HCT116 (cell line): ENCODE measurements at regions not wholly inside any gene's neighbourhood (a gene's known extent, or its start where the extent isn't known, plus 50 kb on each side); places are given as distances from the start of the nearest gene placed in this dataset.

Experiments
- ATAC-seq: fragments of 200-7000 bp; cut with Tn5 transposase; 2 replicates; pipeline ENCODE4 v1.9.1; 2020; ENCODE audit warnings: mild to moderate bottlenecking, moderate library complexity
- BruUV-seq: library from RNA; stranded (reverse); fragments of 400-500 nt; replicated peaks from 2 replicates; lab custom pipeline; 2021; lab: Mats Ljungman, UMichigan
- CTCF ChIA-PET: fragments of 300-600 bp; sonication (Branson Sonifier 250); formaldehyde crosslinking; loops from one replicate; lab custom pipeline; 2021; ENCODE audit warnings: antibody characterized with exemption; lab: Charles Lee
- POLR2A ChIA-PET: fragments of 300-600, 350-600 bp; sonication (Branson Sonifier 250); formaldehyde crosslinking; loops from one replicate; lab custom pipeline; 2021; ENCODE audit warnings: antibody characterized with exemption; lab: Charles Lee
- RAD21 ChIA-PET, 2 experiments: fragments of 300-600 bp; sonication (Branson Sonifier 250); formaldehyde crosslinking; loops; one replicate each; lab custom pipeline; 2023; ENCODE audit warnings: low total read pairs in 2 of 2; ENCODE audit not compliant: uncharacterized antibody in 2 of 2, unreplicated experiment in 2 of 2, low non-redundant PET in 1 of 2; lab: Charles Lee
- DNase-seq: peaks from one replicate; pipeline ENCODE4 v3.0.0-alpha.2; 2010; ENCODE audit warnings: low read depth, low spot score
- H2AFZ ChIP-seq: fragments of 200-600 bp; shearing (Covaris generic), sonication (generic); 2 replicates; pipeline ENCODE4 v1.6.1; 2017; ENCODE audit warnings: low read depth, mixed run types, mixed read lengths, antibody characterized with exemption, low read length; ENCODE audit not compliant: poor library complexity, severe bottlenecking
- H3K27ac ChIP-seq: 2 replicates; pipeline ENCODE4 v1.5.1; 2012; ENCODE audit warnings: low read depth, low read length
- H3K27me3 ChIP-seq: fragments of 200-600 bp; sonication (generic); 2 replicates; pipeline ENCODE4 v1.6.1; 2016; ENCODE audit warnings: mixed run types, low read length, mixed read lengths; ENCODE audit not compliant: insufficient read depth
- H3K36me3 ChIP-seq, 2 experiments: fragments of 200-500 bp in 1 of 2; fragments of 200-600 bp in 1 of 2; sonication (Bioruptor generic) in 1 of 2; sonication (generic) in 1 of 2; 2 replicates each; pipeline versions ENCODE4 v1.5.1 to v1.6.1; 2014 to 2016; ENCODE audit warnings: low read length in 2 of 2, inconsistent platforms in 1 of 2, mixed read lengths in 1 of 2, mixed run types in 1 of 2; ENCODE audit not compliant: insufficient read depth in 2 of 2, control insufficient read depth in 1 of 2
- H3K4me1 ChIP-seq, 2 experiments: fragments of 200-600 bp in 1 of 2; sonication (generic) in 1 of 2; 2 replicates each; pipeline versions ENCODE4 v1.5.1 to v1.6.1; 2012 to 2017; ENCODE audit warnings: low read length in 2 of 2, inconsistent platforms in 1 of 2, mild to moderate bottlenecking in 1 of 2, mixed read lengths in 1 of 2, mixed run types in 1 of 2, moderate library complexity in 1 of 2; ENCODE audit not compliant: insufficient read depth in 2 of 2, control insufficient read depth in 1 of 2
- H3K4me2 ChIP-seq: fragments of 200-600 bp; sonication (generic); 2 replicates; pipeline ENCODE4 v1.6.1; 2017; ENCODE audit warnings: mixed run types, low read length, mixed read lengths
- H3K4me3 ChIP-seq, 2 experiments: fragments of 200-600 bp in 1 of 2; sonication (generic) in 1 of 2; replicated peaks in 1 of 2; 2 replicates each; pipeline ENCODE4 v1.5.1; 2011 to 2016; ENCODE audit warnings: low read length in 2 of 2, control low read depth in 1 of 2, low read depth in 1 of 2, mild to moderate bottlenecking in 1 of 2, mixed read lengths in 1 of 2, mixed run types in 1 of 2
- H3K79me2 ChIP-seq: fragments of 200-600 bp; sonication (generic); 2 replicates; pipeline ENCODE4 v1.6.1; 2017; ENCODE audit warnings: mild to moderate bottlenecking, mixed run types, low read length, moderate library complexity, mixed read lengths; ENCODE audit not compliant: insufficient read depth
- H3K9ac ChIP-seq: fragments of 200-600 bp; sonication (generic); 2 replicates; pipeline ENCODE4 v1.6.1; 2016; ENCODE audit warnings: low read length, mixed read lengths
- H3K9me2 ChIP-seq: fragments of 200-600 bp; sonication (generic), shearing (Covaris generic); 2 replicates; pipeline ENCODE4 v1.6.1; 2017; ENCODE audit warnings: mixed run types, mild to moderate bottlenecking, moderate library complexity; ENCODE audit not compliant: insufficient read depth
- H3K9me3 ChIP-seq, 2 experiments: fragments of 200-500 bp in 1 of 2; fragments of 200-600 bp in 1 of 2; sonication (Bioruptor generic) in 1 of 2; sonication (generic) in 1 of 2; 2 replicates each; pipeline ENCODE4 v1.6.1; 2014 to 2017; ENCODE audit warnings: low read length in 2 of 2, mixed read lengths in 2 of 2, inconsistent platforms in 1 of 2, low read depth in 1 of 2, mild to moderate bottlenecking in 1 of 2, mixed run types in 1 of 2, moderate library complexity in 1 of 2; ENCODE audit not compliant: control insufficient read depth in 1 of 2, insufficient read depth in 1 of 2
- H4K20me1 ChIP-seq: fragments of 200-600 bp; sonication (generic), shearing (Covaris generic); 2 replicates; pipeline ENCODE4 v1.6.1; 2017; ENCODE audit warnings: mixed run types, mild to moderate bottlenecking, moderate library complexity; ENCODE audit not compliant: insufficient read depth
- CBX3 ChIP-seq: IDR thresholded peaks from 2 replicates; pipeline ENCODE4 v1.6.1; 2012; ENCODE audit warnings: low read depth
- ELF1 ChIP-seq: IDR thresholded peaks from 2 replicates; pipeline ENCODE4 v1.6.1; 2012; ENCODE audit warnings: low read depth, borderline replicate concordance
- EZH2 ChIP-seq: fragments of 200-600 bp; sonication (generic); IDR thresholded peaks from 2 replicates; pipeline ENCODE4 v1.6.1; 2017; ENCODE audit warnings: antibody characterized with exemption, mixed run types
- EZH2phosphoT487 ChIP-seq: fragments of 200-600 bp; IDR thresholded peaks from 2 replicates; pipeline ENCODE4 v1.6.1; 2018; ENCODE audit warnings: antibody characterized with exemption, borderline replicate concordance
- JUND ChIP-seq: IDR thresholded peaks from 2 replicates; pipeline ENCODE4 v1.6.1; 2012
- SP1 ChIP-seq: IDR thresholded peaks from 2 replicates; pipeline ENCODE4 v1.6.1; 2012; ENCODE audit warnings: low read depth
- intact Hi-C: fragments of 100-400 bp; cut with micrococcal nuclease; formaldehyde crosslinking; loops from 2 replicates; pipeline ENCODE4 v1.10.0; 2022
- TF ChIP-seq, protein P1 (sequence below): IDR thresholded peaks from 2 replicates; pipeline ENCODE4 v1.6.1; 2011; ENCODE audit warnings: mild to moderate bottlenecking, low read length, moderate library complexity; ENCODE audit not compliant: insufficient replicate concordance; ENCODE audit errors: extremely low read depth
- TF ChIP-seq, protein P2 (sequence below), 3 experiments: fragments of 200-600 bp in 1 of 3; sonication (generic) in 1 of 3; IDR thresholded peaks in 2 of 3; conservative IDR thresholded peaks in 1 of 3; 2 replicates each; pipeline ENCODE4 v1.5.1; 2012 to 2017; ENCODE audit warnings: low read depth in 2 of 3, low read length in 2 of 3, antibody characterized with exemption in 1 of 3, borderline replicate concordance in 1 of 3, control low read depth in 1 of 3, mild to moderate bottlenecking in 1 of 3, mixed read lengths in 1 of 3, mixed run types in 1 of 3, moderate library complexity in 1 of 3; ENCODE audit not compliant: insufficient read depth in 1 of 3

DNA sequence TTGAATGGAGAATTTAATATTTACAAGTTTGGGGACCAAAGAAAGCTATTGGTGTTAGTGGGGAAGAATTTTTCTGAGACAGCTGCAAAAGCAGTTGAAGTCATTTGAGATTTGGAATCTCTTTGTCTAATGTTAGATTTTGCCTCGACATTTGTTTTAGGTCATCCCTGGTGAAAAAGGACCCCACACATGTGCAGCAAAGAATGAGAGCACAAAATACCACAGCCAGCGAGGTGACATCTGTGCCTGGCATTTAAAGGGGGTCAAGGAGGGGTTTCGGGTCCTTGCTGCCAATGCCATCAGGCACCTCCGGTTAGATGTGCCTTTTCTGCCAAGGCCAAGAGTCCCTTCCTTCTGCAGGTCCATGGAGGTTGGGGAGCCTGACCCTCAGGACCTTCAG lies 173.3 kb downstream of the TRIB2 start:
- POLR2A ChIA-PET: no interaction called here
- H3K79me2 ChIP-seq: no peaks in the 10 kb centered on the region
- no peak overlapping the region for H3K27ac ChIP-seq
- H3K36me3 ChIP-seq: no peaks in the 10 kb centered on the region
- no peak for ATAC-seq
- H3K9ac ChIP-seq: no peak overlapping the region
- H3K4me1 ChIP-seq: peaks cover 0 to 6% of the 10 kb centered on the region in 2 experiments; a peak in 2 of 4 replicates
- intact Hi-C loops: no loop called here
- CTCF ChIA-PET: interaction anchor here (1.5 kb wide), 1 partner anchor 41 kb away, joined by 5 read pairs; no protein-coding TSS in a partner anchor
- no peak overlapping the region for H3K4me2 ChIP-seq
- TF ChIP-seq, protein P1, sequence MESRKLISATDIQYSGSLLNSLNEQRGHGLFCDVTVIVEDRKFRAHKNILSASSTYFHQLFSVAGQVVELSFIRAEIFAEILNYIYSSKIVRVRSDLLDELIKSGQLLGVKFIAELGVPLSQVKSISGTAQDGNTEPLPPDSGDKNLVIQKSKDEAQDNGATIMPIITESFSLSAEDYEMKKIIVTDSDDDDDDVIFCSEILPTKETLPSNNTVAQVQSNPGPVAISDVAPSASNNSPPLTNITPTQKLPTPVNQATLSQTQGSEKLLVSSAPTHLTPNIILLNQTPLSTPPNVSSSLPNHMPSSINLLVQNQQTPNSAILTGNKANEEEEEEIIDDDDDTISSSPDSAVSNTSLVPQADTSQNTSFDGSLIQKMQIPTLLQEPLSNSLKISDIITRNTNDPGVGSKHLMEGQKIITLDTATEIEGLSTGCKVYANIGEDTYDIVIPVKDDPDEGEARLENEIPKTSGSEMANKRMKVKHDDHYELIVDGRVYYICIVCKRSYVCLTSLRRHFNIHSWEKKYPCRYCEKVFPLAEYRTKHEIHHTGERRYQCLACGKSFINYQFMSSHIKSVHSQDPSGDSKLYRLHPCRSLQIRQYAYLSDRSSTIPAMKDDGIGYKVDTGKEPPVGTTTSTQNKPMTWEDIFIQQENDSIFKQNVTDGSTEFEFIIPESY: no peak
- TF ChIP-seq, protein P2, sequence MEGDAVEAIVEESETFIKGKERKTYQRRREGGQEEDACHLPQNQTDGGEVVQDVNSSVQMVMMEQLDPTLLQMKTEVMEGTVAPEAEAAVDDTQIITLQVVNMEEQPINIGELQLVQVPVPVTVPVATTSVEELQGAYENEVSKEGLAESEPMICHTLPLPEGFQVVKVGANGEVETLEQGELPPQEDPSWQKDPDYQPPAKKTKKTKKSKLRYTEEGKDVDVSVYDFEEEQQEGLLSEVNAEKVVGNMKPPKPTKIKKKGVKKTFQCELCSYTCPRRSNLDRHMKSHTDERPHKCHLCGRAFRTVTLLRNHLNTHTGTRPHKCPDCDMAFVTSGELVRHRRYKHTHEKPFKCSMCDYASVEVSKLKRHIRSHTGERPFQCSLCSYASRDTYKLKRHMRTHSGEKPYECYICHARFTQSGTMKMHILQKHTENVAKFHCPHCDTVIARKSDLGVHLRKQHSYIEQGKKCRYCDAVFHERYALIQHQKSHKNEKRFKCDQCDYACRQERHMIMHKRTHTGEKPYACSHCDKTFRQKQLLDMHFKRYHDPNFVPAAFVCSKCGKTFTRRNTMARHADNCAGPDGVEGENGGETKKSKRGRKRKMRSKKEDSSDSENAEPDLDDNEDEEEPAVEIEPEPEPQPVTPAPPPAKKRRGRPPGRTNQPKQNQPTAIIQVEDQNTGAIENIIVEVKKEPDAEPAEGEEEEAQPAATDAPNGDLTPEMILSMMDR (IDR thresholded peaks at IDR 0.05 in 2 of 3, conservative IDR thresholded peaks at IDR 0.05 in 1 of 3; ENCODE audit: borderline replicate concordance in 1 of 3, insufficient read depth in 1 of 3, low read depth in 2 of 3, low read length in 2 of 3): no peak
- TF ChIP-seq ELF1 (no peak), SP1 (no peak), EZH2phosphoT487 (no peak), EZH2 (no peak), JUND (no peak), CBX3 (no peak)
- H3K27me3 ChIP-seq: no peaks in the 10 kb centered on the region
- no peak overlapping the region for H3K4me3 ChIP-seq
- BruUV-seq: no TSS peak
- no peak overlapping the region for H2AFZ ChIP-seq
- RAD21 ChIA-PET: no interaction called here
- no peaks in the 10 kb centered on the region for H3K9me3 ChIP-seq
- no peaks in the 10 kb centered on the region; the same call in 1 of the 2 replicates for H3K9me2 ChIP-seq
- no peaks in the 10 kb centered on the region for H4K20me1 ChIP-seq
- no peak for DNase-seq
